H1 (cell line): ENCODE measurements at regions not wholly inside any gene's neighbourhood (a gene's known extent, or its start where the extent isn't known, plus 50 kb on each side); places are given as distances from the start of the nearest gene placed in this dataset.

ENCODE experiments used
- CTCF ChIA-PET: fragments of 300-600 bp; sonication (Branson Sonifier 250); formaldehyde crosslinking; loops from one replicate; lab custom pipeline; 2021; ENCODE audit not compliant: partially characterized antibody; lab: Charles Lee
- POLR2A ChIA-PET: fragments of 300-600 bp; sonication (Branson Sonifier 250); formaldehyde crosslinking; loops from one replicate; lab custom pipeline; 2021; ENCODE audit warnings: inconsistent platforms; ENCODE audit not compliant: partially characterized antibody; lab: Charles Lee
- DNase-seq, 2 experiments: peaks; one replicate each; pipeline versions ENCODE4 v3.0.0 to v3.0.0-alpha.2; 2010 to 2022; ENCODE audit warnings: low spot score in 2 of 2, low read depth in 1 of 2, mixed read lengths in 1 of 2
- FAIRE-seq: peaks from 2 replicates; lab custom pipeline; 2011; peaks lifted over from hg19 to GRCh38; lab: Jason Lieb, UNC
- H2AFZ ChIP-seq: 2 replicates; pipeline ENCODE4 v1.8.1; 2012; ENCODE audit warnings: low read length, inconsistent platforms
- H2AK5ac ChIP-seq: 2 replicates; pipeline ENCODE4 v1.6.1; 2013; ENCODE audit warnings: low read depth, low read length
- H2BK120ac ChIP-seq: replicated peaks from 2 replicates; pipeline ENCODE3; 2013; ENCODE audit warnings: low read depth, low read length, inconsistent platforms
- H2BK12ac ChIP-seq: 2 replicates; pipeline ENCODE4 v1.6.1; 2013; ENCODE audit warnings: low read depth, low read length
- H2BK15ac ChIP-seq: 2 replicates; pipeline ENCODE4 v1.6.1; 2013; ENCODE audit warnings: low read length
- H2BK20ac ChIP-seq: 2 replicates; pipeline ENCODE4 v1.6.1; 2013; ENCODE audit warnings: low read length
- H2BK5ac ChIP-seq: 2 replicates; pipeline ENCODE4 v1.6.1; 2013; ENCODE audit warnings: low read depth, low read length
- H3K14ac ChIP-seq: 2 replicates; pipeline ENCODE4 v1.6.1; 2013; ENCODE audit warnings: inconsistent platforms; ENCODE audit not compliant: insufficient read length
- H3K18ac ChIP-seq: 2 replicates; pipeline ENCODE4 v1.6.1; 2013; ENCODE audit warnings: low read length; ENCODE audit errors: extremely low read depth
- H3K23ac ChIP-seq: 2 replicates; pipeline ENCODE4 v1.6.1; 2013; ENCODE audit warnings: inconsistent platforms; ENCODE audit not compliant: insufficient read length
- H3K23me2 ChIP-seq: 2 replicates; pipeline ENCODE4 v1.6.1; 2013; ENCODE audit warnings: low read depth, low read length
- H3K27ac ChIP-seq: 2 replicates; pipeline ENCODE4 v1.6.1; 2011; ENCODE audit warnings: low read depth, low read length, inconsistent platforms
- H3K27me3 ChIP-seq, 4 experiments: replicated peaks in 1 of 4; 1 replicate in 1 of 4; 2 replicates in 3 of 4; pipeline versions ENCODE4 v1.6.1 to v1.8.1; 2011 to 2013; ENCODE audit warnings: low read length in 3 of 4, mild to moderate bottlenecking in 3 of 4, inconsistent platforms in 2 of 4, mixed read lengths in 2 of 4, moderate library complexity in 1 of 4; ENCODE audit not compliant: control insufficient read depth in 3 of 4, insufficient read depth in 3 of 4; ENCODE audit errors: extremely low read depth in 1 of 4
- H3K36me3 ChIP-seq, 4 experiments: 2 replicates each; pipeline versions ENCODE4 v1.6.1 to v1.8.1; 2011 to 2013; ENCODE audit warnings: mild to moderate bottlenecking in 4 of 4, low read length in 3 of 4, moderate library complexity in 2 of 4, control low read depth in 1 of 4, inconsistent platforms in 1 of 4; ENCODE audit not compliant: insufficient read depth in 4 of 4, control insufficient read depth in 2 of 4
- H3K4ac ChIP-seq: replicated peaks from 2 replicates; pipeline ENCODE3; 2013; ENCODE audit warnings: low read length, low read depth, mixed read lengths, inconsistent platforms; ENCODE audit not compliant: insufficient read length
- H3K4me1 ChIP-seq, 4 experiments: replicated peaks in 1 of 4; 1 replicate in 1 of 4; 2 replicates in 3 of 4; pipeline versions ENCODE4 v1.6.1 to v1.8.1; 2011 to 2013; ENCODE audit warnings: low read length in 3 of 4, inconsistent platforms in 2 of 4, mixed read lengths in 1 of 4; ENCODE audit not compliant: insufficient read depth in 4 of 4, control insufficient read depth in 3 of 4
- H3K4me2 ChIP-seq, 2 experiments: 2 replicates each; pipeline versions ENCODE4 v1.6.1 to v1.8.1; 2011 to 2013; ENCODE audit warnings: low read depth in 2 of 2, low read length in 2 of 2, control low read depth in 1 of 2, inconsistent platforms in 1 of 2, mild to moderate bottlenecking in 1 of 2; ENCODE audit not compliant: insufficient read depth in 1 of 2
- H3K4me3 ChIP-seq, 4 experiments: fragments of 200-600, 300-600 bp in 1 of 4; sonication (generic), shearing (Covaris generic), sonication (Bioruptor Twin) in 1 of 4; 2 replicates each; pipeline versions ENCODE4 v1.5.1 to v1.8.1; 2011 to 2016; ENCODE audit warnings: low read length in 4 of 4, low read depth in 3 of 4, control low read depth in 2 of 4, inconsistent platforms in 2 of 4, mild to moderate bottlenecking in 2 of 4, mixed read lengths in 1 of 4, moderate library complexity in 1 of 4; ENCODE audit not compliant: insufficient read depth in 2 of 4; ENCODE audit errors: extremely low read depth in 1 of 4
- H3K56ac ChIP-seq: replicated peaks from 2 replicates; pipeline ENCODE3; 2013; ENCODE audit warnings: low read depth, mild to moderate bottlenecking, mixed read lengths, low read length, inconsistent platforms; ENCODE audit not compliant: insufficient read length
- H3K79me1 ChIP-seq: 2 replicates; pipeline ENCODE4 v1.6.1; 2013; ENCODE audit warnings: low read depth, low read length, control low read depth
- H3K79me2 ChIP-seq, 2 experiments: 2 replicates each; pipeline versions ENCODE4 v1.6.1 to v1.8.1; 2012 to 2013; ENCODE audit warnings: low read length in 2 of 2, mild to moderate bottlenecking in 2 of 2, inconsistent platforms in 1 of 2; ENCODE audit not compliant: insufficient read depth in 2 of 2, control insufficient read depth in 1 of 2
- H3K9ac ChIP-seq, 4 experiments: replicated peaks in 1 of 4; 1 replicate in 1 of 4; 2 replicates in 3 of 4; pipeline versions ENCODE4 v1.6.1 to v1.8.1; 2011 to 2013; ENCODE audit warnings: low read depth in 3 of 4, low read length in 3 of 4, control low read depth in 2 of 4, mild to moderate bottlenecking in 2 of 4, moderate library complexity in 2 of 4, inconsistent platforms in 1 of 4; ENCODE audit errors: extremely low read depth in 1 of 4
- H3K9me3 ChIP-seq, 2 experiments: 2 replicates each; pipeline versions ENCODE4 v1.6.1 to v1.8.1; 2012 to 2013; ENCODE audit warnings: mild to moderate bottlenecking in 2 of 2, moderate library complexity in 2 of 2, control low read depth in 1 of 2, inconsistent platforms in 1 of 2, low read depth in 1 of 2, low read length in 1 of 2, mixed read lengths in 1 of 2; ENCODE audit not compliant: insufficient read depth in 2 of 2
- H4K20me1 ChIP-seq, 2 experiments: replicated peaks in 1 of 2; 2 replicates each; pipeline versions ENCODE3 to v1.8.1; 2011 to 2013; ENCODE audit warnings: inconsistent platforms in 2 of 2, low read length in 2 of 2, mild to moderate bottlenecking in 1 of 2; ENCODE audit not compliant: insufficient read depth in 2 of 2, control insufficient read depth in 1 of 2
- H4K5ac ChIP-seq: 2 replicates; pipeline ENCODE4 v1.6.1; 2013; ENCODE audit warnings: low read length, low read depth, mixed read lengths, inconsistent platforms; ENCODE audit not compliant: insufficient read length
- H4K8ac ChIP-seq: 2 replicates; pipeline ENCODE4 v1.8.0; 2013; ENCODE audit warnings: mild to moderate bottlenecking, moderate library complexity, low read length, inconsistent platforms; ENCODE audit not compliant: insufficient read depth; ENCODE audit errors: extremely low read depth
- H4K91ac ChIP-seq: replicated peaks from 2 replicates; pipeline ENCODE3; 2013; ENCODE audit warnings: low read length, mixed read lengths, inconsistent platforms; ENCODE audit not compliant: insufficient read length
- BACH1 ChIP-seq: IDR thresholded peaks from 2 replicates; pipeline ENCODE4 v1.6.1; 2012; ENCODE audit warnings: low read length, improper control_type of control experiment
- BRCA1 ChIP-seq: IDR thresholded peaks from 2 replicates; pipeline ENCODE4 v1.6.1; 2012; ENCODE audit warnings: low read depth, low read length, improper control_type of control experiment
- CHD2 ChIP-seq: IDR thresholded peaks from 2 replicates; pipeline ENCODE4 v1.6.1; 2012; ENCODE audit warnings: low read length, improper control_type of control experiment
- EGR1 ChIP-seq: IDR thresholded peaks from 2 replicates; pipeline ENCODE4 v1.6.1; 2011; ENCODE audit warnings: low read depth, low read length, borderline replicate concordance
- HDAC6 ChIP-seq: IDR thresholded peaks from one replicate; pipeline ENCODE4 v1.7.1; 2012; ENCODE audit warnings: low read depth, mild to moderate bottlenecking, inconsistent platforms, low read length, moderate library complexity
- JUN ChIP-seq: IDR thresholded peaks from 2 replicates; pipeline ENCODE4 v1.6.1; 2011; ENCODE audit warnings: low read depth, mild to moderate bottlenecking, improper control_type of control experiment, low read length
- NANOG ChIP-seq: IDR thresholded peaks from 2 replicates; pipeline ENCODE4 v1.6.1; 2011; ENCODE audit warnings: low read length, low read depth, mild to moderate bottlenecking, inconsistent platforms; ENCODE audit not compliant: insufficient read depth, poor library complexity, severe bottlenecking
- POU5F1 ChIP-seq: IDR thresholded peaks from 2 replicates; pipeline ENCODE4 v1.6.1; 2011; ENCODE audit warnings: low read depth, mild to moderate bottlenecking, low read length, moderate library complexity
- RAD21 ChIP-seq, 2 experiments: IDR thresholded peaks in 1 of 2; conservative IDR thresholded peaks in 1 of 2; 2 replicates each; pipeline ENCODE4 v1.6.1; 2011; ENCODE audit warnings: low read depth in 2 of 2, low read length in 2 of 2, improper control_type of control experiment in 1 of 2, inconsistent platforms in 1 of 2, mild to moderate bottlenecking in 1 of 2, moderate library complexity in 1 of 2
- SAP30 ChIP-seq: fragments of 300-600 bp; sonication (generic); IDR thresholded peaks from 2 replicates; pipeline ENCODE4 v1.7.1; 2012; ENCODE audit warnings: low read length, moderate library complexity, mild to moderate bottlenecking, inconsistent platforms; ENCODE audit not compliant: insufficient read depth, insufficient replicate concordance
- SRF ChIP-seq: IDR thresholded peaks from 2 replicates; pipeline ENCODE4 v1.6.1; 2011; ENCODE audit warnings: mild to moderate bottlenecking, low read depth, low read length, moderate library complexity
- SUZ12 ChIP-seq: fragments of 200-600 bp; sonication (generic); IDR thresholded peaks from 2 replicates; pipeline ENCODE4 v1.6.1; 2012; ENCODE audit warnings: mild to moderate bottlenecking, inconsistent platforms, low read length, moderate library complexity, mixed read lengths
- TBP ChIP-seq: IDR thresholded peaks from 2 replicates; pipeline ENCODE4 v1.6.1; 2011; ENCODE audit warnings: low read depth, low read length, improper control_type of control experiment
- WGBS, 2 experiments: shearing (Covaris generic) in 1 of 2; methylation state at CpG; one replicate each; pipeline versions ENCODE4 v1.1.6 to v1.1.7; 2013 to 2015; ENCODE audit warnings: low lambda C conversion rate in 2 of 2, mixed read lengths in 2 of 2, inconsistent platforms in 1 of 2, low coverage in 1 of 2, missing lambda C conversion rate in 1 of 2; ENCODE audit not compliant: insufficient replicate concordance in 2 of 2, insufficient coverage in 1 of 2, insufficient read length in 1 of 2; ENCODE audit errors: extremely low coverage in 1 of 2, missing lambda C conversion rate in 1 of 2; 5-methylcytosine and 5-hydroxymethylcytosine counted together
- TF ChIP-seq, protein P1 (sequence below): IDR thresholded peaks from 2 replicates; pipeline ENCODE4 v1.6.1; 2012; ENCODE audit warnings: inconsistent platforms

DNA sequence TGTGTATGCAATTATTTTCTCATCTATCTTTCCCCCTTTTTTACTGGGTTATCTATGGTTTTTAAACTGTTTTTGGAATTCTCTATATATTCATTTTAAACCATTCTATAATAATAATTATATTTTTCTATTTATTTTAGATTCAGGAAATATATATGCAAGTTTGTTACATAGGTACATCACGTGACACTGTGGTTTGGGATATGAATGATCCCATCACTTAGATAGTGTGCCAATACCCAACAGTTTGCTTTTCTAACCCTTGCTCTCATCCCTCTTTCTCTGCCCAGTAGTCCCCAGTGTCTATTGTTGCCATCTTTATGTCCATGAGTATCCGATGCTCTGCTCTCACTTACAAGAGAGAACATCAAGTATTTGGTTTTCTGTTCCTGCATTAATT, 65.8 kb upstream of the SPHKAP start:
- H3K27me3 ChIP-seq, result no peaks in the 10 kb centered on the region
- no peaks in the 10 kb centered on the region; the same call in 1 of the 2 replicates for H3K23me2 ChIP-seq
- ChIA-PET POLR2A (no interaction called here), CTCF (no interaction called here)
- no peaks in the 10 kb centered on the region for H4K20me1 ChIP-seq
- WGBS, 2 experiments, result 90% methylated on average over 2 of the region's 2 CpGs; no CpG with 5 or more reads in 1 of the 2 experiments
- no peak overlapping the region for H2BK12ac ChIP-seq
- no peak for FAIRE-seq
- H3K27ac ChIP-seq, result no peak overlapping the region
- no peak overlapping the region for H4K91ac ChIP-seq
- H3K4ac ChIP-seq, result no peak overlapping the region
- H2BK15ac ChIP-seq, result no peak overlapping the region
- no peak overlapping the region for H2BK5ac ChIP-seq
- DNase-seq, result no peak
- no peak overlapping the region for H3K4me3 ChIP-seq
- H3K14ac ChIP-seq, result no peak overlapping the region
- H3K4me2 ChIP-seq, result no peak overlapping the region
- H4K8ac ChIP-seq, result no peak overlapping the region
- H3K79me2 ChIP-seq, result no peaks in the 10 kb centered on the region
- no peak overlapping the region for H3K9ac ChIP-seq
- no peak overlapping the region for H2BK20ac ChIP-seq
- H3K79me1 ChIP-seq, result no peaks in the 10 kb centered on the region
- H3K23ac ChIP-seq, result no peak overlapping the region
- H3K9me3 ChIP-seq, result no peaks in the 10 kb centered on the region
- no peak overlapping the region for H3K18ac ChIP-seq
- no peak overlapping the region for H2BK120ac ChIP-seq
- H2AK5ac ChIP-seq, result no peak overlapping the region
- no peaks in the 10 kb centered on the region for H3K4me1 ChIP-seq
- H3K36me3 ChIP-seq, result no peaks in the 10 kb centered on the region; a peak in 1 of 8 replicates
- H4K5ac ChIP-seq, result no peak overlapping the region
- H2AFZ ChIP-seq, result 0 out of 2 replicates have a peak overlapping the region, but pooled peaks have one; percentile 22
- no peak overlapping the region for H3K56ac ChIP-seq
- TF ChIP-seq CHD2 (no peak), HDAC6 (no peak), JUN (no peak), EGR1 (no peak), POU5F1 (no peak), SUZ12 (no peak), TBP (no peak), NANOG (no peak), RAD21 (IDR thresholded peaks at IDR 0.05 in 1 of 2, conservative IDR thresholded peaks at IDR 0.05 in 1 of 2; ENCODE audit: low read depth in 2 of 2, low read length in 2 of 2) (no peak), BRCA1 (no peak), SRF (no peak), BACH1 (no peak), SAP30 (no peak)
- TF ChIP-seq, protein P1, sequence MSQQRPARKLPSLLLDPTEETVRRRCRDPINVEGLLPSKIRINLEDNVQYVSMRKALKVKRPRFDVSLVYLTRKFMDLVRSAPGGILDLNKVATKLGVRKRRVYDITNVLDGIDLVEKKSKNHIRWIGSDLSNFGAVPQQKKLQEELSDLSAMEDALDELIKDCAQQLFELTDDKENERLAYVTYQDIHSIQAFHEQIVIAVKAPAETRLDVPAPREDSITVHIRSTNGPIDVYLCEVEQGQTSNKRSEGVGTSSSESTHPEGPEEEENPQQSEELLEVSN, result no peak
